GM23248 (cell line): ENCODE measurements at regions not wholly inside any gene's neighbourhood (a gene's known extent, or its start where the extent isn't known, plus 50 kb on each side); places are given as distances from the start of the nearest gene placed in this dataset.

Experiments
- DNase-seq: peaks from one replicate; pipeline ENCODE4 v3.0.0-alpha.2; 2015
- H2AFZ ChIP-seq: fragments of 200-600 bp; sonication (generic); 2 replicates; pipeline ENCODE4 v1.6.1; 2016; ENCODE audit warnings: antibody characterized with exemption
- H3F3A ChIP-seq: fragments of 200-600 bp; sonication (generic); 2 replicates; pipeline ENCODE4 v1.6.1; 2016; ENCODE audit warnings: mild to moderate bottlenecking, antibody characterized with exemption, mixed run types; ENCODE audit not compliant: insufficient read depth
- H3K27ac ChIP-seq: fragments of 200-600 bp; sonication (generic); 2 replicates; pipeline ENCODE4 v1.5.1; 2016; ENCODE audit warnings: mild to moderate bottlenecking
- H3K27me3 ChIP-seq: fragments of 200-600 bp; sonication (generic); replicated peaks from 2 replicates; pipeline ENCODE4 v1.6.1; 2016; ENCODE audit warnings: mild to moderate bottlenecking; ENCODE audit not compliant: insufficient read depth
- H3K36me3 ChIP-seq: fragments of 200-600 bp; sonication (generic); 2 replicates; pipeline ENCODE4 v1.6.1; 2016; ENCODE audit warnings: low read depth, mild to moderate bottlenecking
- H3K4me1 ChIP-seq: fragments of 200-600 bp; sonication (generic); 2 replicates; pipeline ENCODE4 v1.6.1; 2016; ENCODE audit warnings: mild to moderate bottlenecking; ENCODE audit not compliant: insufficient read depth
- H3K4me2 ChIP-seq: fragments of 200-600 bp; sonication (generic); one replicate; pipeline ENCODE4 v1.6.1; 2016; ENCODE audit warnings: mild to moderate bottlenecking; ENCODE audit not compliant: unreplicated experiment
- H3K4me3 ChIP-seq: fragments of 200-600 bp; sonication (generic); 2 replicates; pipeline ENCODE4 v1.5.1; 2016; ENCODE audit warnings: mild to moderate bottlenecking
- H3K79me2 ChIP-seq: fragments of 200-600 bp; sonication (generic); 2 replicates; pipeline ENCODE4 v1.6.1; 2016; ENCODE audit warnings: mild to moderate bottlenecking; ENCODE audit not compliant: insufficient read depth
- H3K9ac ChIP-seq: fragments of 200-600 bp; sonication (generic); 2 replicates; pipeline ENCODE4 v1.6.1; 2016; ENCODE audit warnings: mild to moderate bottlenecking
- H3K9me2 ChIP-seq: fragments of 200-600 bp; sonication (generic); 2 replicates; pipeline ENCODE4 v1.6.1; 2016; ENCODE audit warnings: mixed run types, mild to moderate bottlenecking, moderate library complexity; ENCODE audit not compliant: insufficient read depth
- H3K9me3 ChIP-seq: fragments of 200-600 bp; sonication (generic); one replicate; pipeline ENCODE4 v1.6.1; 2017; ENCODE audit warnings: low read depth
- H4K20me1 ChIP-seq: fragments of 200-600 bp; sonication (generic); 2 replicates; pipeline ENCODE4 v1.6.0; 2016; ENCODE audit not compliant: insufficient read depth
- EZH2 ChIP-seq: fragments of 200-600 bp; sonication (generic); IDR thresholded peaks from 2 replicates; pipeline ENCODE4 v1.6.1; 2018; ENCODE audit warnings: antibody characterized with exemption, mild to moderate bottlenecking; ENCODE audit not compliant: insufficient read depth, poor library complexity, severe bottlenecking
- EZH2phosphoT487 ChIP-seq: fragments of 200-600 bp; sonication (generic); IDR thresholded peaks from 2 replicates; pipeline ENCODE4 v1.6.1; 2018; ENCODE audit warnings: antibody characterized with exemption, moderate library complexity, mild to moderate bottlenecking, low read depth; ENCODE audit not compliant: insufficient read depth
- WGBS, 2 experiments: methylation state at CpG; one replicate each; pipeline ENCODE4 v1.1.6; 2015 to 2017; ENCODE audit warnings: low lambda C conversion rate in 2 of 2, low coverage in 1 of 2; ENCODE audit errors: missing lambda C conversion rate in 2 of 2; 5-methylcytosine and 5-hydroxymethylcytosine counted together
- in situ Hi-C: fragments of 300-500 bp; cut with MboI; formaldehyde crosslinking; loops from 2 replicates; pipeline ENCODE4 v1.15.0; 2020

DNA sequence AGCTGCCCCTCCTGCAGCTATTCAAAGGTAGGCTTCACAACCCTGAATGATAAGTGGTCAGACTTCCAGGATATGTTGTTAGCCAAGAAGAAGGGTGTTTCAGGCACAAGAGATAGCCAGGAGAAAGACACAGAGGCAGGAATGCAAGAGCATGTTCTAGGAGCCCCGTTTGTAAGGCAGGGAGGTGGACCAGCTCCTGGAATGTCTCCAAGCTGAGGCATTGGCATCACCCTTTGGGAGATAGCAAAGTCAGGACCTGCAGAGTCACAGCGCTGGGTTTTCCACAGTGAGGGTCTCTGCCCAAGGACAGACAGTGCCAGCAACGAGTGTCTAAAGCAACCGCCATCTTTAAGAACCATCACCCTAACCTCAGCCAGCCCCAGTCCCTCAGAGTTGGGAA is 484.5 kb upstream of the ZMIZ1 start:
- no peak overlapping the region for H2AFZ ChIP-seq
- H3K27me3 ChIP-seq, result peaks cover 11% of the 10 kb centered on the region
- no peak for TF ChIP-seq EZH2phosphoT487
- no peak for TF ChIP-seq EZH2
- no peaks in the 10 kb centered on the region for H3K36me3 ChIP-seq
- no peak overlapping the region for H3K4me2 ChIP-seq
- H3K9ac ChIP-seq, result no peak overlapping the region
- DNase-seq, result no peak
- H3K9me2 ChIP-seq, result no peaks in the 10 kb centered on the region
- H4K20me1 ChIP-seq, result no peaks in the 10 kb centered on the region
- H3K79me2 ChIP-seq, result no peaks in the 10 kb centered on the region
- H3K9me3 ChIP-seq, result no peaks in the 10 kb centered on the region
- H3K4me3 ChIP-seq, result no peak overlapping the region
- WGBS, 2 experiments, result 76 to 84% methylated on average over 4 of the region's 4 CpGs
- in situ Hi-C loops, result no loop called here
- no peaks in the 10 kb centered on the region for H3F3A ChIP-seq
- H3K4me1 ChIP-seq, result no peaks in the 10 kb centered on the region
- H3K27ac ChIP-seq, result no peak overlapping the region

DNA sequence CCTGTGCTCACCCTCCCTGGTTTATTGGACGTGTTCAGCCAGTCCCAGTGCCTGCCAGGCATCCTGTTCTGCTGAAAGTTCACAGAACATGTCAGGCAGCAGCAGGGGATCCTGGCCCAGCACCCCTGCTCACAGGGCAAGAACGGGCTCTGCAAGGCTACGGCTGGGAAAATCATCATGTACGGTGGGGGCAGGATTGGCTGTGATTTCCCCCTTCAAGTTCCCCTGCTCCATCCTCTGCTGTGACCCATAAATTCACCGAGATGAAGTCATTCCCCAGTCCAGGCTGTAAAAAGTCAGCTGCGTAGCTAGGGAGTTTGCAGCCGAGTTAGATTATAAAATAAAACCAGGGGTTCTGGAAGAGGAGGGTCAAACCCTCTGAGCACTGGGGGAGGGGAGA is 484.1 kb upstream of the ZMIZ1 start:
- no peak overlapping the region for H3K27ac ChIP-seq
- no peaks in the 10 kb centered on the region for H3K4me1 ChIP-seq
- no peaks in the 10 kb centered on the region for H3K9me3 ChIP-seq
- no peak overlapping the region for H3K4me3 ChIP-seq
- no peak for TF ChIP-seq EZH2phosphoT487
- no peak for TF ChIP-seq EZH2
- H3K9ac ChIP-seq, result no peak overlapping the region
- no peaks in the 10 kb centered on the region for H3F3A ChIP-seq
- H3K9me2 ChIP-seq, result no peaks in the 10 kb centered on the region
- in situ Hi-C loops, result no loop called here
- no peaks in the 10 kb centered on the region for H4K20me1 ChIP-seq
- H3K36me3 ChIP-seq, result no peaks in the 10 kb centered on the region
- no peaks in the 10 kb centered on the region for H3K79me2 ChIP-seq
- WGBS, 2 experiments, result 68 to 69% methylated on average over 7 of the region's 7 CpGs
- no peak for DNase-seq
- H2AFZ ChIP-seq, result no peak overlapping the region
- peaks cover 11% of the 10 kb centered on the region for H3K27me3 ChIP-seq
- H3K4me2 ChIP-seq, result no peak overlapping the region

DNA sequence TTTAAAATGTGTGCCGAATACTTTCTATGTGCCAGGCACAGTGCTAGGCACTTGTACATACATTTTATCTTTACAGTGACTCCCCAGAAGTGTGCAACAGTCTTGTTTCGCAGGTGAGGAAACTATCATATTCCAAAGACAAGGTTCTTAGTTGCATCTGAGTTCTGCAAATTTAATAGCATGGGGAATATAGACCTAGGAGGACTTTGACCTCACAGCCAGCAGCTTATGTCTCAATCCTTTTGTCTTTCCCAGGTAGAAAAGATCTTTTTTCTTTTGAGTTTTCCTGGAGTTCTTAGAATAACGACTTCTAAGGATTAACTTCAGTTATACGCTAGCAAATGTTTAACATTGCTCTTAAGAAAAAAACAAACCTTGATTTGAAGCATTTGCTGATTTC is 482.8 kb upstream of the ZMIZ1 start:
- no peak for DNase-seq
- H3K4me1 ChIP-seq, result no peaks in the 10 kb centered on the region
- no peak for TF ChIP-seq EZH2
- TF ChIP-seq EZH2phosphoT487, result no peak
- H3K27ac ChIP-seq, result no peak overlapping the region
- H3K79me2 ChIP-seq, result no peaks in the 10 kb centered on the region
- in situ Hi-C loops, result no loop called here
- H2AFZ ChIP-seq, result no peak overlapping the region
- WGBS, 2 experiments, result 92 to 94% methylated on average over 4 of the region's 4 CpGs
- no peaks in the 10 kb centered on the region for H3K9me2 ChIP-seq
- peaks cover 7% of the 10 kb centered on the region for H3K27me3 ChIP-seq
- no peaks in the 10 kb centered on the region for H3F3A ChIP-seq
- no peak overlapping the region for H3K4me3 ChIP-seq
- no peak overlapping the region for H3K9ac ChIP-seq
- no peaks in the 10 kb centered on the region for H4K20me1 ChIP-seq
- H3K9me3 ChIP-seq, result no peaks in the 10 kb centered on the region
- no peaks in the 10 kb centered on the region for H3K36me3 ChIP-seq
- no peak overlapping the region for H3K4me2 ChIP-seq

DNA sequence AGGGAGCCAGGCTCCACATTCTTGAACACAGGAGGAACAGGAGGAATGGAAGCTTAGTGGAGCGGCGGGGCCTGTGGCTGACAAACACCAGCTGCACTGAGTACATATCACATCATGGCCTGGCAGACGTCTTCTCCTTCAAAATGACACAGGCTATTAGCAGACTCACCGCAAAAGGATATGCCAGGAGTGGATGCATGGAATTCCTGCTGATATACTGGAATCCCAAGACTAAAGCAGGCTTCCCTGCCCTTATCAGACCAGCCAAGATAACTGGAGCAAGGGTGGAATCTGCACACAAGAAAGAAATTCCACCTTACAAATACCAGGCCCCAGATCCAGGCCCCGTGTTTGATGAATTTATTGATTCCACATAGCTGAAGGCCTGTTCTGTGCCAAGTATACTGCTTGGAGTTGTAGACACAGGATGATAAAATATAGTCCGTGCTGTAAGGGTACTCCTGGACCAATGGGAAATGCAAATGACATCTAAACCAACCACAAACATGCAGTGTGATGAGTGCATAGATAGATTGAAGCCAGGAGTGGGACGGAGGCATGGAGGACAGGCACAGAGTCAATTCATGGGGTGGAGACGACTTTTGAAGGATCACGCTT is 480.5 kb upstream of the ZMIZ1 start:
- 31 to 35% methylated on average over 9 of the region's 9 CpGs for WGBS, 2 experiments
- Histone ChIP-seq H3K4me2 (no peak overlapping the region), H3K9ac (no peak overlapping the region)

More for the DNA sequence above, 480.5 kb upstream of the ZMIZ1 start:
- no peaks in the 10 kb centered on the region for H3K9me2 ChIP-seq
- no peaks in the 10 kb centered on the region for H3K79me2 ChIP-seq
- no peaks in the 10 kb centered on the region for H3K4me1 ChIP-seq
- no peak overlapping the region; the same call in 1 of the 2 replicates for H2AFZ ChIP-seq
- in situ Hi-C loops, result no loop called here
- no peaks in the 10 kb centered on the region for H3K36me3 ChIP-seq
- H3K27me3 ChIP-seq, result peaks cover 16% of the 10 kb centered on the region
- TF ChIP-seq EZH2phosphoT487 (no peak), EZH2 (no peak)
- H3K9me3 ChIP-seq, result no peaks in the 10 kb centered on the region
- no peaks in the 10 kb centered on the region for H3F3A ChIP-seq
- DNase-seq, result peak; percentile 51
- no peak overlapping the region for H3K27ac ChIP-seq
- H4K20me1 ChIP-seq, result no peaks in the 10 kb centered on the region
- H3K4me3 ChIP-seq, result no peak overlapping the region
